H1 (cell line): ENCODE measurements at regions not wholly inside any gene's neighbourhood (a gene's known extent, or its start where the extent isn't known, plus 50 kb on each side); places are given as distances from the start of the nearest gene placed in this dataset.

ENCODE experiments used
- CTCF ChIA-PET: fragments of 300-600 bp; sonication (Branson Sonifier 250); formaldehyde crosslinking; loops from one replicate; lab custom pipeline; 2021; ENCODE audit not compliant: partially characterized antibody; lab: Charles Lee
- POLR2A ChIA-PET: fragments of 300-600 bp; sonication (Branson Sonifier 250); formaldehyde crosslinking; loops from one replicate; lab custom pipeline; 2021; ENCODE audit warnings: inconsistent platforms; ENCODE audit not compliant: partially characterized antibody; lab: Charles Lee
- DNase-seq, 2 experiments: peaks; one replicate each; pipeline versions ENCODE4 v3.0.0 to v3.0.0-alpha.2; 2010 to 2022; ENCODE audit warnings: low spot score in 2 of 2, low read depth in 1 of 2, mixed read lengths in 1 of 2
- FAIRE-seq: peaks from 2 replicates; lab custom pipeline; 2011; peaks lifted over from hg19 to GRCh38; lab: Jason Lieb, UNC
- H2AFZ ChIP-seq: 2 replicates; pipeline ENCODE4 v1.8.1; 2012; ENCODE audit warnings: low read length, inconsistent platforms
- H2AK5ac ChIP-seq: 2 replicates; pipeline ENCODE4 v1.6.1; 2013; ENCODE audit warnings: low read depth, low read length
- H2BK120ac ChIP-seq: replicated peaks from 2 replicates; pipeline ENCODE3; 2013; ENCODE audit warnings: low read depth, low read length, inconsistent platforms
- H2BK12ac ChIP-seq: 2 replicates; pipeline ENCODE4 v1.6.1; 2013; ENCODE audit warnings: low read depth, low read length
- H2BK15ac ChIP-seq: 2 replicates; pipeline ENCODE4 v1.6.1; 2013; ENCODE audit warnings: low read length
- H2BK20ac ChIP-seq: 2 replicates; pipeline ENCODE4 v1.6.1; 2013; ENCODE audit warnings: low read length
- H2BK5ac ChIP-seq: 2 replicates; pipeline ENCODE4 v1.6.1; 2013; ENCODE audit warnings: low read depth, low read length
- H3K14ac ChIP-seq: 2 replicates; pipeline ENCODE4 v1.6.1; 2013; ENCODE audit warnings: inconsistent platforms; ENCODE audit not compliant: insufficient read length
- H3K18ac ChIP-seq: 2 replicates; pipeline ENCODE4 v1.6.1; 2013; ENCODE audit warnings: low read length; ENCODE audit errors: extremely low read depth
- H3K23ac ChIP-seq: 2 replicates; pipeline ENCODE4 v1.6.1; 2013; ENCODE audit warnings: inconsistent platforms; ENCODE audit not compliant: insufficient read length
- H3K23me2 ChIP-seq: 2 replicates; pipeline ENCODE4 v1.6.1; 2013; ENCODE audit warnings: low read depth, low read length
- H3K27ac ChIP-seq: 2 replicates; pipeline ENCODE4 v1.6.1; 2011; ENCODE audit warnings: low read depth, low read length, inconsistent platforms
- H3K27me3 ChIP-seq, 4 experiments: replicated peaks in 1 of 4; 1 replicate in 1 of 4; 2 replicates in 3 of 4; pipeline versions ENCODE4 v1.6.1 to v1.8.1; 2011 to 2013; ENCODE audit warnings: low read length in 3 of 4, mild to moderate bottlenecking in 3 of 4, inconsistent platforms in 2 of 4, mixed read lengths in 2 of 4, moderate library complexity in 1 of 4; ENCODE audit not compliant: control insufficient read depth in 3 of 4, insufficient read depth in 3 of 4; ENCODE audit errors: extremely low read depth in 1 of 4
- H3K36me3 ChIP-seq, 4 experiments: 2 replicates each; pipeline versions ENCODE4 v1.6.1 to v1.8.1; 2011 to 2013; ENCODE audit warnings: mild to moderate bottlenecking in 4 of 4, low read length in 3 of 4, moderate library complexity in 2 of 4, control low read depth in 1 of 4, inconsistent platforms in 1 of 4; ENCODE audit not compliant: insufficient read depth in 4 of 4, control insufficient read depth in 2 of 4
- H3K4ac ChIP-seq: replicated peaks from 2 replicates; pipeline ENCODE3; 2013; ENCODE audit warnings: low read length, low read depth, mixed read lengths, inconsistent platforms; ENCODE audit not compliant: insufficient read length
- H3K4me1 ChIP-seq, 4 experiments: replicated peaks in 1 of 4; 1 replicate in 1 of 4; 2 replicates in 3 of 4; pipeline versions ENCODE4 v1.6.1 to v1.8.1; 2011 to 2013; ENCODE audit warnings: low read length in 3 of 4, inconsistent platforms in 2 of 4, mixed read lengths in 1 of 4; ENCODE audit not compliant: insufficient read depth in 4 of 4, control insufficient read depth in 3 of 4
- H3K4me2 ChIP-seq, 2 experiments: 2 replicates each; pipeline versions ENCODE4 v1.6.1 to v1.8.1; 2011 to 2013; ENCODE audit warnings: low read depth in 2 of 2, low read length in 2 of 2, control low read depth in 1 of 2, inconsistent platforms in 1 of 2, mild to moderate bottlenecking in 1 of 2; ENCODE audit not compliant: insufficient read depth in 1 of 2
- H3K4me3 ChIP-seq, 4 experiments: fragments of 200-600, 300-600 bp in 1 of 4; sonication (generic), shearing (Covaris generic), sonication (Bioruptor Twin) in 1 of 4; 2 replicates each; pipeline versions ENCODE4 v1.5.1 to v1.8.1; 2011 to 2016; ENCODE audit warnings: low read length in 4 of 4, low read depth in 3 of 4, control low read depth in 2 of 4, inconsistent platforms in 2 of 4, mild to moderate bottlenecking in 2 of 4, mixed read lengths in 1 of 4, moderate library complexity in 1 of 4; ENCODE audit not compliant: insufficient read depth in 2 of 4; ENCODE audit errors: extremely low read depth in 1 of 4
- H3K56ac ChIP-seq: replicated peaks from 2 replicates; pipeline ENCODE3; 2013; ENCODE audit warnings: low read depth, mild to moderate bottlenecking, mixed read lengths, low read length, inconsistent platforms; ENCODE audit not compliant: insufficient read length
- H3K79me1 ChIP-seq: 2 replicates; pipeline ENCODE4 v1.6.1; 2013; ENCODE audit warnings: low read depth, low read length, control low read depth
- H3K79me2 ChIP-seq, 2 experiments: 2 replicates each; pipeline versions ENCODE4 v1.6.1 to v1.8.1; 2012 to 2013; ENCODE audit warnings: low read length in 2 of 2, mild to moderate bottlenecking in 2 of 2, inconsistent platforms in 1 of 2; ENCODE audit not compliant: insufficient read depth in 2 of 2, control insufficient read depth in 1 of 2
- H3K9ac ChIP-seq, 4 experiments: replicated peaks in 1 of 4; 1 replicate in 1 of 4; 2 replicates in 3 of 4; pipeline versions ENCODE4 v1.6.1 to v1.8.1; 2011 to 2013; ENCODE audit warnings: low read depth in 3 of 4, low read length in 3 of 4, control low read depth in 2 of 4, mild to moderate bottlenecking in 2 of 4, moderate library complexity in 2 of 4, inconsistent platforms in 1 of 4; ENCODE audit errors: extremely low read depth in 1 of 4
- H3K9me3 ChIP-seq, 2 experiments: 2 replicates each; pipeline versions ENCODE4 v1.6.1 to v1.8.1; 2012 to 2013; ENCODE audit warnings: mild to moderate bottlenecking in 2 of 2, moderate library complexity in 2 of 2, control low read depth in 1 of 2, inconsistent platforms in 1 of 2, low read depth in 1 of 2, low read length in 1 of 2, mixed read lengths in 1 of 2; ENCODE audit not compliant: insufficient read depth in 2 of 2
- H4K20me1 ChIP-seq, 2 experiments: replicated peaks in 1 of 2; 2 replicates each; pipeline versions ENCODE3 to v1.8.1; 2011 to 2013; ENCODE audit warnings: inconsistent platforms in 2 of 2, low read length in 2 of 2, mild to moderate bottlenecking in 1 of 2; ENCODE audit not compliant: insufficient read depth in 2 of 2, control insufficient read depth in 1 of 2
- H4K5ac ChIP-seq: 2 replicates; pipeline ENCODE4 v1.6.1; 2013; ENCODE audit warnings: low read length, low read depth, mixed read lengths, inconsistent platforms; ENCODE audit not compliant: insufficient read length
- H4K8ac ChIP-seq: 2 replicates; pipeline ENCODE4 v1.8.0; 2013; ENCODE audit warnings: mild to moderate bottlenecking, moderate library complexity, low read length, inconsistent platforms; ENCODE audit not compliant: insufficient read depth; ENCODE audit errors: extremely low read depth
- H4K91ac ChIP-seq: replicated peaks from 2 replicates; pipeline ENCODE3; 2013; ENCODE audit warnings: low read length, mixed read lengths, inconsistent platforms; ENCODE audit not compliant: insufficient read length
- KDM5A ChIP-seq: fragments of 200-600 bp; IDR thresholded peaks from 2 replicates; pipeline ENCODE4 v1.7.1; 2012; ENCODE audit warnings: mild to moderate bottlenecking, low read length, inconsistent platforms, mixed read lengths
- RAD21 ChIP-seq, 2 experiments: IDR thresholded peaks in 1 of 2; conservative IDR thresholded peaks in 1 of 2; 2 replicates each; pipeline ENCODE4 v1.6.1; 2011; ENCODE audit warnings: low read depth in 2 of 2, low read length in 2 of 2, improper control_type of control experiment in 1 of 2, inconsistent platforms in 1 of 2, mild to moderate bottlenecking in 1 of 2, moderate library complexity in 1 of 2
- RXRA ChIP-seq: IDR thresholded peaks from 2 replicates; pipeline ENCODE4 v1.6.1; 2011; ENCODE audit warnings: low read depth, mild to moderate bottlenecking, low read length, moderate library complexity; ENCODE audit not compliant: insufficient read depth
- WGBS, 2 experiments: shearing (Covaris generic) in 1 of 2; methylation state at CpG; one replicate each; pipeline versions ENCODE4 v1.1.6 to v1.1.7; 2013 to 2015; ENCODE audit warnings: low lambda C conversion rate in 2 of 2, mixed read lengths in 2 of 2, inconsistent platforms in 1 of 2, low coverage in 1 of 2, missing lambda C conversion rate in 1 of 2; ENCODE audit not compliant: insufficient replicate concordance in 2 of 2, insufficient coverage in 1 of 2, insufficient read length in 1 of 2; ENCODE audit errors: extremely low coverage in 1 of 2, missing lambda C conversion rate in 1 of 2; 5-methylcytosine and 5-hydroxymethylcytosine counted together

- ChIA-PET CTCF (interaction anchor here (1.0 to 1.2 kb wide), 2 partner anchors 9 to 15 kb away, joined by 3 to 5 read pairs; no protein-coding TSS in a partner anchor), POLR2A (no interaction called here)
- no peak overlapping the region for H3K18ac ChIP-seq
- H3K9ac ChIP-seq: no peak overlapping the region
- H2AK5ac ChIP-seq: no peak overlapping the region
- no peak overlapping the region for H4K8ac ChIP-seq
- no peaks in the 10 kb centered on the region for H3K23me2 ChIP-seq
- 94% methylated on average over 1 of the region's 1 CpG; no CpG with 5 or more reads in 1 of the 2 experiments for WGBS, 2 experiments
- DNase-seq: no peak
- no peaks in the 10 kb centered on the region for H3K9me3 ChIP-seq
- H3K36me3 ChIP-seq: no peaks in the 10 kb centered on the region
- no peak overlapping the region for H3K4me3 ChIP-seq
- H3K4me2 ChIP-seq: no peak overlapping the region
- H3K4me1 ChIP-seq: no peaks in the 10 kb centered on the region
- no peaks in the 10 kb centered on the region for H4K20me1 ChIP-seq
- no peak overlapping the region for H2BK120ac ChIP-seq
- no peak overlapping the region for H2BK12ac ChIP-seq
- FAIRE-seq: no peak
- TF ChIP-seq RAD21 (IDR thresholded peaks at IDR 0.05 in 1 of 2, conservative IDR thresholded peaks at IDR 0.05 in 1 of 2; ENCODE audit: low read depth in 2 of 2, low read length in 2 of 2): no peak
- no peak for TF ChIP-seq KDM5A
- TF ChIP-seq RXRA: no peak
- H3K56ac ChIP-seq: no peak overlapping the region
- H4K91ac ChIP-seq: no peak overlapping the region
- H3K27me3 ChIP-seq: no peaks in the 10 kb centered on the region
- no peak overlapping the region for H2BK5ac ChIP-seq
- no peaks in the 10 kb centered on the region for H3K79me1 ChIP-seq
- H3K79me2 ChIP-seq: no peaks in the 10 kb centered on the region
- H2AFZ ChIP-seq: no peak overlapping the region
- no peak overlapping the region for H3K14ac ChIP-seq
- no peak overlapping the region for H4K5ac ChIP-seq
- H2BK15ac ChIP-seq: no peak overlapping the region
- no peak overlapping the region for H3K27ac ChIP-seq
- H2BK20ac ChIP-seq: no peak overlapping the region
- H3K4ac ChIP-seq: no peak overlapping the region
- no peak overlapping the region for H3K23ac ChIP-seq
Measured at GRCh38 chr1:82401116-82401515, 600.4 kb downstream of the ADGRL2 start.
